T-helper 17 cell (primary cell): ENCODE measurements at regions not wholly inside any gene's neighbourhood (a gene's known extent, or its start where the extent isn't known, plus 50 kb on each side); places are given as distances from the start of the nearest gene placed in this dataset.
A peak's percentile ranks its signal among the peaks of the same experiment; 100 is the strongest.

Source experiments
- ATAC-seq: fragments of 150-1000 bp; cut with Tn5 transposase; 2 replicates; pipeline ENCODE4 v1.10.0; 2021; ENCODE audit warnings: mild to moderate bottlenecking, moderate library complexity
- DNase-seq, 3 donors: peaks; one replicate each; pipeline versions ENCODE4 v3.0.0 to v3.0.0-alpha.2; 2020 to 2021
- H3K9me3 ChIP-seq: one replicate; pipeline ENCODE4 v1.7.0; 2013; ENCODE audit warnings: low read length, mild to moderate bottlenecking; ENCODE audit not compliant: control insufficient read depth, poor library complexity, severe bottlenecking
- H3K27ac Mint-ChIP-seq: one replicate; pipeline ENCODE4 v1.8.0; 2022; ENCODE audit warnings: mild to moderate bottlenecking, moderate library complexity, mixed read lengths
- H3K27me3 Mint-ChIP-seq: one replicate; pipeline ENCODE4 v1.8.0; 2022; ENCODE audit warnings: mixed read lengths
- H3K36me3 Mint-ChIP-seq: one replicate; pipeline ENCODE4 v1.8.0; 2022; ENCODE audit warnings: low read depth, mixed read lengths
- H3K4me1 Mint-ChIP-seq: one replicate; pipeline ENCODE4 v1.8.0; 2022; ENCODE audit warnings: mild to moderate bottlenecking, mixed read lengths
- H3K4me3 Mint-ChIP-seq: one replicate; pipeline ENCODE4 v1.8.0; 2022; ENCODE audit warnings: mild to moderate bottlenecking, moderate library complexity, mixed read lengths

- DNase-seq, result no peak
- H3K36me3 Mint-ChIP-seq, result no peaks in the 10 kb centered on the region
- H3K4me3 Mint-ChIP-seq, result no peak overlapping the region
- no peaks in the 10 kb centered on the region for H3K9me3 ChIP-seq
- H3K27ac Mint-ChIP-seq, result no peak overlapping the region
- H3K27me3 Mint-ChIP-seq, result no peaks in the 10 kb centered on the region
- H3K4me1 Mint-ChIP-seq, result peaks cover 41% of the 10 kb centered on the region
- ATAC-seq, result no peak
Measured at GRCh38 chr14:65934070-65934435, 521.5 kb downstream of the FUT8 start.

GRCh38 chr14:65936342-65936975, 523.9 kb downstream of the FUT8 start:
- ATAC-seq (no peak), DNase-seq (no peak)
- Mint-ChIP-seq H3K27ac (peak overlapping the region; percentile 0), H3K4me3 (no peak overlapping the region), H3K27me3 (no peaks in the 10 kb centered on the region), H3K36me3 (no peaks in the 10 kb centered on the region), H3K4me1 (peaks cover 31% of the 10 kb centered on the region)
- H3K9me3 ChIP-seq, result no peaks in the 10 kb centered on the region

GRCh38 chr14:65937079-65937959, 524.8 kb downstream of the FUT8 start:
- peaks cover 32% of the 10 kb centered on the region for H3K4me1 Mint-ChIP-seq
- ATAC-seq (no peak), DNase-seq (no peak)
- no peaks in the 10 kb centered on the region for H3K36me3 Mint-ChIP-seq
- H3K27me3 Mint-ChIP-seq, result no peaks in the 10 kb centered on the region
- H3K4me3 Mint-ChIP-seq, result peak overlapping the region; percentile 46
- H3K9me3 ChIP-seq, result no peaks in the 10 kb centered on the region
- H3K27ac Mint-ChIP-seq, result peak overlapping the region; percentile 0

GRCh38 chr14:65937960-65938316, 525.4 kb downstream of the FUT8 start:
- H3K27ac Mint-ChIP-seq, result peak overlapping the region; percentile 0
- H3K4me3 Mint-ChIP-seq, result peak overlapping the region; percentile 15
- DNase-seq, result no peak
- no peak for ATAC-seq
- H3K9me3 ChIP-seq, result no peaks in the 10 kb centered on the region
- H3K4me1 Mint-ChIP-seq, result peaks cover 29% of the 10 kb centered on the region
- no peaks in the 10 kb centered on the region for H3K27me3 Mint-ChIP-seq
- no peaks in the 10 kb centered on the region for H3K36me3 Mint-ChIP-seq

GRCh38 chr14:65938738-65939137, 526.2 kb downstream of the FUT8 start:
- peaks cover 34% of the 10 kb centered on the region for H3K4me1 Mint-ChIP-seq
- no peak overlapping the region for H3K27ac Mint-ChIP-seq

GRCh38 chr14:65939184-65939583, 526.7 kb downstream of the FUT8 start:
- no peak for ATAC-seq
- no peak for DNase-seq
- H3K4me3 Mint-ChIP-seq, result no peak overlapping the region
- no peaks in the 10 kb centered on the region for H3K36me3 Mint-ChIP-seq
- H3K27me3 Mint-ChIP-seq, result no peaks in the 10 kb centered on the region
- peaks cover 37% of the 10 kb centered on the region for H3K4me1 Mint-ChIP-seq
- H3K27ac Mint-ChIP-seq, result no peak overlapping the region
- H3K9me3 ChIP-seq, result no peaks in the 10 kb centered on the region

More at GRCh38 chr14:65938738-65939137, 526.2 kb downstream of the FUT8 start:
- no peak overlapping the region for H3K4me3 Mint-ChIP-seq
- no peak for ATAC-seq
- H3K27me3 Mint-ChIP-seq, result no peaks in the 10 kb centered on the region
- H3K9me3 ChIP-seq, result no peaks in the 10 kb centered on the region
- DNase-seq, result no peak
- H3K36me3 Mint-ChIP-seq, result no peaks in the 10 kb centered on the region

GRCh38 chr14:65940056-65940735, 527.7 kb downstream of the FUT8 start:
- H3K36me3 Mint-ChIP-seq, result no peaks in the 10 kb centered on the region
- ATAC-seq, result no peak
- no peak overlapping the region for H3K4me3 Mint-ChIP-seq
- no peak overlapping the region for H3K27ac Mint-ChIP-seq
- H3K9me3 ChIP-seq, result no peaks in the 10 kb centered on the region
- no peaks in the 10 kb centered on the region for H3K27me3 Mint-ChIP-seq
- H3K4me1 Mint-ChIP-seq, result peaks cover 36% of the 10 kb centered on the region
- no peak for DNase-seq

- Mint-ChIP-seq H3K36me3 (no peaks in the 10 kb centered on the region), H3K27ac (no peak overlapping the region), H3K4me1 (peaks cover 39% of the 10 kb centered on the region), H3K27me3 (no peaks in the 10 kb centered on the region), H3K4me3 (no peak overlapping the region)
- DNase-seq (no peak), ATAC-seq (no peak)
- H3K9me3 ChIP-seq, result no peaks in the 10 kb centered on the region
Measured at GRCh38 chr14:65941091-65941490, 528.6 kb downstream of the FUT8 start.

GRCh38 chr14:65943150-65943549, 530.6 kb downstream of the FUT8 start:
- peaks cover 5% of the 10 kb centered on the region for H3K36me3 Mint-ChIP-seq
- H3K27ac Mint-ChIP-seq, result no peak overlapping the region
- no peaks in the 10 kb centered on the region for H3K9me3 ChIP-seq
- DNase-seq (no peak), ATAC-seq (no peak)
- H3K4me3 Mint-ChIP-seq, result no peak overlapping the region
- H3K4me1 Mint-ChIP-seq, result peaks cover 27% of the 10 kb centered on the region
- no peaks in the 10 kb centered on the region for H3K27me3 Mint-ChIP-seq

GRCh38 chr14:65943916-65944410, 531.4 kb downstream of the FUT8 start:
- H3K4me3 Mint-ChIP-seq, result peak overlapping the region; percentile 15
- DNase-seq (no peak), ATAC-seq (no peak)
- no peak overlapping the region for H3K27ac Mint-ChIP-seq
- H3K9me3 ChIP-seq, result no peaks in the 10 kb centered on the region
- no peaks in the 10 kb centered on the region for H3K27me3 Mint-ChIP-seq
- peaks cover 6% of the 10 kb centered on the region for H3K36me3 Mint-ChIP-seq
- peaks cover 28% of the 10 kb centered on the region for H3K4me1 Mint-ChIP-seq

GRCh38 chr14:65945327-65945726, 532.8 kb downstream of the FUT8 start:
- Mint-ChIP-seq H3K27me3 (no peaks in the 10 kb centered on the region), H3K36me3 (peaks cover 6% of the 10 kb centered on the region), H3K4me1 (peaks cover 41% of the 10 kb centered on the region), H3K27ac (no peak overlapping the region), H3K4me3 (no peak overlapping the region)
- DNase-seq (no peak), ATAC-seq (no peak)
- no peaks in the 10 kb centered on the region for H3K9me3 ChIP-seq

- Mint-ChIP-seq H3K27me3 (no peaks in the 10 kb centered on the region), H3K4me3 (no peak overlapping the region), H3K4me1 (peaks cover 43% of the 10 kb centered on the region), H3K27ac (no peak overlapping the region), H3K36me3 (peaks cover 6% of the 10 kb centered on the region)
- no peaks in the 10 kb centered on the region for H3K9me3 ChIP-seq
- DNase-seq (no peak), ATAC-seq (no peak)
Measured at GRCh38 chr14:65946494-65946893, 534.0 kb downstream of the FUT8 start.

- ATAC-seq, result no peak
- no peaks in the 10 kb centered on the region for H3K9me3 ChIP-seq
- Mint-ChIP-seq H3K4me1 (peaks cover 38% of the 10 kb centered on the region), H3K4me3 (peak overlapping the region; percentile 19), H3K27ac (no peak overlapping the region), H3K27me3 (no peaks in the 10 kb centered on the region), H3K36me3 (peaks cover 6% of the 10 kb centered on the region)
- no peak for DNase-seq
Measured at GRCh38 chr14:65948302-65948701, 535.8 kb downstream of the FUT8 start.
